HG02610 (cell line): ENCODE measurements at regions not wholly inside any gene's neighbourhood (a gene's known extent, or its start where the extent isn't known, plus 50 kb on each side); places are given as distances from the start of the nearest gene placed in this dataset.
"Not testable (repeated sequence)": the region's sequence is repeated elsewhere in the genome, so short reads cannot be mapped to it uniquely, and the experiment has no call there.

Experiments used
- ATAC-seq: cut with Tn5 transposase; IDR thresholded peaks from one replicate; pipeline ENCODE4 v1.9.1; 2021; ENCODE audit warnings: mild to moderate bottlenecking, moderate library complexity; ENCODE audit not compliant: unreplicated experiment

DNA sequence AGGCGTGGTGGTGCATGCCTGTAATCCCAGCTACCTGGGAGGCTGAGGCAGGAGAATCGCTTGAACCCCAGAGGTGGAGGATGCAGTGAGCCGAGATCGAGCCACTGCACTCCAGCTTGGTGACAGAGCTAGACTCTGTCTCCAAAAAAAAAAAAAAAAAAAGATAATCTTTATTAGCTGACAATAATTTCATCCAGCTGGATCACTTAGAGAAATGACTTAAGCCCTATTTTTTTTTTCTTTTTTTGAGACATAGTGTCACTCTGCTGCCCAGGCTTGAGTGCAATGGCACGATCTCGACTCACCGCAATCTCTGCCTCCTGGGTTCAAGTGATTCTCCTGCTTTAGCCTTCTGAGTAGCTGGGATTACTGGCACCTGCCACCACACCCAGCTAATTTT lies 51.6 kb upstream of the MAP4K4 start:
- not testable (repeated sequence) for ATAC-seq

DNA sequence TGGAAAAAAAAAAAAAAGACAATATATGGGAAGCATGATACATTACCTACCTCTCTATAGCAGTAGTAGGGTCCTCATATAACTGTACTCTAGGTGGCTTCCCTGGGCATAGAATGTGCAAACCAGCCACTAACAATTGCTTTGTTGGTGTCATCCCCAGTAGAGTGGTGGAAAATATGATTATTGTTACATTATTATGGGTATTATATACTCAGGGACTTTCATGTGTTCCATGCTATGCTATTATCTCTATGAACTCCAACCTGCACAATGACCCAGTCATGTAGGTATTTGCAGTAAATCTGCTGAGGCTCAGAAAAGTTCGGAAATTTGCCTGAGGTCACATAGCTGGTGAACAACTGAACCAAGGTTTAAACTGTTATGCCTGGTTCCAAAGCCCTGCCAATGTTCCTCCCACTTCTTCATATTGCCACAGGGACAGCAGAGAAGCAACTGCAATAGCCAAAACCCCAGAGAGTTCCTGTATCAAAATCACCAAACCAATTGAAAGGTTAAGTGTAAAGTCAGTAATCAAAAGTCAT lies 52.6 kb upstream of the MAP4K4 start:
- ATAC-seq = no peak

DNA sequence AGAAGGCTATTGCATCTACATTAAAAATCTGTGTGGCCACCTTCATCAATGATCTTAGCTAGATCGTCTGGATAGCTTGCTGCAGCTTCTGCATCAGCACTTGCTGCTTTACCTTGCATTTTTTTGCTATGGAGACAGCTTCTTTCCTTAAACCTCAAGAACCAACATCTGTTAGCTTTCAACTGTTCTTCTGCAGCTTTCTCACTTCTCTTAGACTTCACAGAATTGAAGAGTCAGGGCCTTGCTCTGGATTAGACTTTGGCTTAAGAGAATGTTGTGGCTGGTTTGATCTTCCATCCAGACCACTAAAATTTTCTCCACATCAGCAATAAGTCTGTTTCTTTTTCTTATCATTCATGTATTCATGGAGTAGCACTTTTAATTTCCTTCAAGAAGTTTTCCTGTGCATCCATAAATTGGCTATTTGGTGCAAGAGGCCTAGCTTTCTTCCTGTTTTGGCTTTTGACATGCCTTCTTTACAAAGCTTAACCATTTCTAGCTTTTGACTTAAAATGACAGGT lies 54.4 kb upstream of the MAP4K4 start:
- no peak for ATAC-seq

DNA sequence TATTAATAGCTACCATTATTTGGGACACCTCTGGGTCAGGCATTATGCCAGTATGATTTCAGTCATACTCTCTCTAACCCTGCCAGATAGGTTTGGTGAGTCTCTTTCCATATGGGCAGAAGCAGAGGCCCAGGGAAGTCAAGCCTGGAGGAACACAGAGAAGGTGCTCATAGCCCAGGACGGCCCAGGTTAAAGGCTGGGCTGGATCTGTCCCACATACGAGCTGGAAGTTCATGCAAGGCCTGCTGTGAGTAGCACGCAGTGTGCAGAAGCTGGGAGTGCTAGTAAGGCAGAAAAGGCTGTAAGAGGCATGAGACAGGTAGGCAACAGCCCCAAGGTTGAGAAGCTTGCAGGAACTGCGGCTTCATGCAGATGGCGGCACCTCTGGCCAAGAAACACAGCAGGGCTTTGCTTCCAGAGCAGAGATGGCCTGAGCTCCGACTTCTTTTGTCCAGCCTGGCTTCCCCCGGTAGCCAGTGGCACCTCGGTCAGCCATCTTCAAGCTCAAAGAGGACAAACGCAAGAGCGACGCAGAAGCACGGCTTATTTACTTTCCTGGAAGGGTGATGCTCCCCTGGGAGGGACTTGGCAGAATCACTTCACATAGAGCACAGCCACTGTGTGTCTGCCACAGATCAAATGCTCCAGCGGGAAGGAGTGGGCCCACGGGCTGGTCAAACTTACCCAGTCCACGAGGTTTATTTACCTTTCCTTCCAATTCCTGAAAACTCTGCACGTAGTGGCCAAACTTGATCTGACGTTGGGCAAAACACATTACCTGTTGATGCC lies 58.5 kb upstream of the MAP4K4 start:
- no peak for ATAC-seq

DNA sequence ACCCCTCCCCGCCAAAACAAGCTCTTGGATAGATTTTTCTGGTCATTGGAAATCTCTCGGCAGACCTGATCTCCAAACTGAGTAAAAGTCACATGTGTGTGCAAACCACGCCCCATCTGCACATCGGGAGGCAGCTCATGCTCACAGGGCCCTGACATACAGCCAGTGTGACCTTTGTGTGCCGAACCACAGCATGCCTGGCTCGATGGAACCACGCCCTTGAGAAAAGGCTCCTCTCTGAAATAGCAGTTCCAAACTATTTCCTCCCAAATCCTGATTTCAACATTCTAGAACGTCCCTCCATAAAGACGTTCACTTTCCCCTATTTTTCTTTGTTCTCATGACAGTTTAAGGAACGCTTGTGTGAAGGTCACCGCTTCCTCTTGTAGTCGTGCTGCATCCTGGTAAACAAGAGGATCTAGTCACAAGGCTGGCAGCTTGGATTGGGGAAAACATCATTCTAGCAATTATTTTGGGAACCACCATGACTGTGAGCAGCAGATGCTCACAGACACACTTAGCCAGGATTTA lies 59.3 kb upstream of the MAP4K4 start:
- ATAC-seq = no peak

DNA sequence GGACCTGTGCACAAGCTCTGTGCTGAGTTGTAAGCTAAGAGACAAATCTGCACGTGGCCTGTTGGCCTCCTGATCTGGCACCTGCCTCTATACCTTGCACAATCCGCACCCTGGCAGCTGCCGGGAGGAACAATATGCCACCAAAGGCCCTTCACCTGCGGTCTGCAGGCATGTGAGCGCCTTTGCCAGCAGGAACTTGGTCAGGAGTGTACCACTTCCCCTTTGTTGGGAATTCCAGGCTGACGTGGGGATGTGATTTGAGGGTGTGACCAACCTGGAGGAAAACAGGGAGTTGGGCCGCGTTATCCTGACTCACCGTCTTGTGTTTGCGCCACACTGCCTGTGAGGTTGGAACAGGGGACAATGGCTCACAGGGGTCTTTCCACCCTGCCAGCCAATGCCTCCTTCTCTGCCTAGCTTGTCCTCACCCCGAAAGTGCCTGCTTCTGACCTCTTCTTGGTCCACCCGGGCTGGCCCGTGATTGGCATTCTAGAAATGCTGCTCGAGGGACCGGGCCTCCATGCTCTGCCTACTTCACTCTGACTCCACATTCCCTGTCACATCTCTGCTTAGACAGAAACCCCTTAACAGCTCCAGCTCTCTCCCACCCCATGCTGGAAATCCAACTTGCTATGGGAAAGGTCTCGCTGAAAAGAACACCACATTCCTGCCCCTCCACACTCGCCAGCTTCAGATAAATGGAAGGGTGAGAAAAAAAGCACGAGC lies 67.1 kb upstream of the MAP4K4 start:
- ATAC-seq = no peak

DNA sequence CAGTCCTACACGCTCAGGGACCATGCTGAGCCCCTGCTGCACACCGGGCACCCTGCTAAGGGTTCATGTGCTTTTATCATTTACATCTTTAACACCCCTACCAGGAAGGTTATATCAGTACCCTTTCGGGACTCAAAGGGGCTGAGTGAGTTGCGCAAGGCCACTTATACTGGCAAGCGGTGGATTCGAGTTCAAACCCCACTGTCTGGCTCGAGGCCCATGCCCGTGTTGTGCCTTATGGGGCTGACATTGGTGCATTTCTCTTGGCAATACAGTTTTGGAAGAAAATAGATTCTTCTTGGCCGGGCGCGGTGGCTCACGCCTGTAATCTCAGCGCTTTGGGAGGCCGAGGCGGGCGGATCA lies 69.5 kb upstream of the MAP4K4 start:
- ATAC-seq = no peak

DNA sequence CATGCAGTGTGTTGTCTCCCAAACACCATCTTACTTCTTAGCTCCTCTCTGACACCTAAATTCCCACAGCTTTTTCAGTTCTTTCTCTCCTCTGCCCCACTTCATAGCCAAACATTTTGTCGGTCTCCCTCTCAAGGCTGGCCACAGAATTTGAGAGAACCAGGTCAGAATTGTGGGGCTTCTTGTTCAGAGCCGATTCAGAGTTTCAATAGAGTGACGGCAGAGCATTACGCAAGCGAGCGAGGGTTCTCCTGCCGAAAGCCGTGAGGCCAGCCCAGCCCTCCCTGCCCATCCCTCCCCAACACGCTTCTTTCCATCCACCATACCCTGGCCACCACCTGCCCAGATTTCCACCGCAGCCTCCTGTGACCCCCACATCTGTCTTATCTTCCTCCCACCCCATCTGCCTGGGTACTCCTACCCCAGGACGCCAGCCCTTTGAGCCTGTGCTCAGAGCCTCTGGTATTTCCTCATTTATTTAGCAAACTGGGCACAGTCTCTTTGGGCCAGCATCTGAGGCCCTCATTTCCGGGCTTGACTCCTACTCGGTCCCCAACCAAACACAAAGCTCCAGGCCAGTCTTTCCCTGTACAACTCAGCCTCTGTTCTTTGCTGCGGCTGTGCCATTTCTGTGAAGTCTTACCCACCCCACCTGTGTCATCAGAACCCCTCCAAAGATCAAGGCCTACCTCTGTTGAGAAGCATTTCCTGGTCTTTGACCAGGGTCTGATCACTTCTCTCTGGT lies 70.0 kb upstream of the MAP4K4 start:
- ATAC-seq = no peak

DNA sequence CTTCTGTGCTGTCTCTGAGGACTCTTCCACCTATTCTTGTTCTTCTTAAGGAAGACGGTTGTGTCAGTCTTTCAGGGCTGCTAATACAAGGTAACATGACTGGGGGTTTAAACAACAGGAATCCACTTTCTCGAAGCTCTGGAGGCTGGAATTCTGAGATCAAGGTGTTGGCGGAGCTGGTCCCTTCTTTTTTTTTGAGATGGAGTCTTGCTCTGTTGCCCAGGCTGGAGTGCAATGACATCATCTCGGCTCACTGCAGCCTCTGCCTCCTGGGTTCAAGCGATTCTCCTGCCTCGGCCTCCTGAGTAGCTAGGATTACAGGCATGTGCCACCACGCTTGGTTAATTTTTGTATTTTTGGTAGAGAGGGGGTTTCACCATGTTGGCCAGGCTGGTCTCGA lies 71.7 kb upstream of the MAP4K4 start:
- ATAC-seq = not testable (repeated sequence)

DNA sequence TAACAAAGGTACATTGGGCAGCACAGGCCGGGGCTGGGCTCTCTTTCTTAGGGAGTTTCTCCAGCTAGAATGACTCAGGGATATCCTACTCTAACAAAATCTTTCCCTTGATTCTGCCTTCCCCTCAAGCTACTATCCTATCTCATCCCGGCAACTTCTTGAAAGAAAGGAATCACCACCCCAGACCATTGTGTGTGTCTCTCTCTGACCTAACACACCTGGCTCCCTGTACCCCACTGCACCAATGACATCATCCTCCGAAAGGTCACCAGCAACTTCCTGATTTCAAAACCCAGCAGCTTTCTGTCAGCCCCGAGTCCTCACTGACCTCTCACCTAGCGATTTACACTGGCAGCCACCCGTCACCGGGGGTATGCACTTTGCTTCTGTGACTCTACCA lies 72.1 kb upstream of the MAP4K4 start:
- no peak for ATAC-seq

DNA sequence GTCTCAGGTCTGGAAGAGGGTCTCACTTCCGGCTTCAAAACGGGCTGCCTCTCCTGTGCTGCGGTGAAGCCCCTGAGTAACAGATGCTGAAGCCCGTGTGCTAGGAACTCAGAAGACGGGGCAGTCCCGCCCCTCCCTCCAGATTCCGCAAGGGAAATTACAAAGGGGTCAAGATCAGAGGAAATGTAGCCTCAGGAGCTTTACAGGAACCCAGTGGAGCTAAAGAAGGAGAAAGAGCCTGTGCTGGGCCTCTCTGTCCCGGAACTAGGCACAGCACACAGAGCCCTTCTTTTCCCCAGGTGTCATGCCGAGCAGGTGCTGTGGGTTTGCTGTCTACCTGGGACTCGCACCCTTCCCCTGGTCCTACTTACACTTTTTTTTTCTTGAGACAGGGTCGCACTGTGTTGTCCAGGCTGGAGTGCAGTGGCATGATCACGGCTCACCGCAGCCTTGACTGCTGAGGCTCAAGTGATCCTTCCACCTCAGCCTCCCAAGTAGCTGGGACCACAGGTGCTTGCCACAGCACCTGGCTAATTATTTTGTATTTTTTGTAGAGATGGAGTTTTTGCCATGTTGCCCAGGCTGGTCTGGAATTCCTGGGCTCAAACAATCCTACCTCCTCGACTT lies 72.7 kb upstream of the MAP4K4 start:
- no peak for ATAC-seq

DNA sequence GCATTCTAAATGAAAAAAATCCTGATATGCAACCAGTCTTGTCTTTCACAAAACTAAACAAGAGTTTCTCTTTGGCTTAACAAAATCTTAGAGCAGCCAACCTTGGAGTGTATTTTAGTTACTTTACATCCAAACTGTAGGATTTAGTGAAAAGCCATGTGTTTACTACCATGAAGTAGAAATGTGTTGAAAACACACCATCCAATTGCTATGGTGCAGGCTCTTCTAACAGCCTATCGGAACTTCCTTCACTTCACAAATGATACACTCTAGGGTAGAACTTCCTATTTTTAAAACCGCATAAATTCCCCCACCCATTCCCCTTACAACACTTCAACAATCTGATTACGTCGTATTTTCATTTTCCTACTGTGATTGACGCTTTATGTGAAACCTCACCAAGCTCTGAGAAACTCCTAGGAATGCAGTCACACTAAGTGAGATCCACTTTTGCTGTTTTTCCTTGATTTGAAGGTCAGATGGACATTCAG lies 74.4 kb upstream of the MAP4K4 start:
- ATAC-seq = peak; percentile 82

DNA sequence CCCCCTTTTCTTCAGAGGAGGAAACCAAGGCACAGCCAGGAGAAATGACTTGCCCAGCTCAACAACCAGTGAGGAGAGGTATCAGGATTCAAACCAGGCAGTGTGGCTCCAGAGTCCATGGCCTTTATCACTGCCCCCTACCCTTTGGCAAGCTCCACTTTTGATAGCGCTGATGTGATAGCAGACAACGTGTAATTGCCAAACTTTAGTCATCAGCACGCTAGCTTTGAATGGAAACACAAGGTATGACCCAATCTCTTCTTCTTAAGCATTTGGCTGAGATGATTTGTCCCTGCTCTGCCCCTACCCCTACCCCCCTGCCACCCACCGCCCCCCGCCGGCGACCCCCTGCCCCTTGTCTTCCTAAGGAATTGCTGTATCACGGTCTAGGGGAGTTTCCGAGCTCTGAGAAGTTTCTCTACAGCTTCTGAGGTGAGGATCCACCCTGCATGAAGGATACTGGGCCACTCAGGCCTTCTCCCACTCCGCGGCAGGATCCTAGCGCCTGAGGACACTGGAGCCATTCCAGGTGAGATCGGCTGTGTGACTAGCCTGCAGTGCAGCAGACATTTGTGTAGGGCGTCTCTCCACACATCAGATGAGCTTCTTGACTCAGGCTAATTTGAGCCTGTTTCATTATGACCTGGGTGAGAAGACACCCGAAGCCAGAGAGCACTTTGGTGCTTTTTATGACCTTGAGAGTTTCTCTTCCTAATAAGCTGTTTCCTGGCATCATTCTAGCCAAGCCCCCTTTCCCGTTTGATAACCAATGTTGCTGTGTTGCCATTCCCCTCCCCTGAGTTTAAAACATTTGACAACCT lies 75.1 kb upstream of the MAP4K4 start:
- ATAC-seq = peak; percentile 90

DNA sequence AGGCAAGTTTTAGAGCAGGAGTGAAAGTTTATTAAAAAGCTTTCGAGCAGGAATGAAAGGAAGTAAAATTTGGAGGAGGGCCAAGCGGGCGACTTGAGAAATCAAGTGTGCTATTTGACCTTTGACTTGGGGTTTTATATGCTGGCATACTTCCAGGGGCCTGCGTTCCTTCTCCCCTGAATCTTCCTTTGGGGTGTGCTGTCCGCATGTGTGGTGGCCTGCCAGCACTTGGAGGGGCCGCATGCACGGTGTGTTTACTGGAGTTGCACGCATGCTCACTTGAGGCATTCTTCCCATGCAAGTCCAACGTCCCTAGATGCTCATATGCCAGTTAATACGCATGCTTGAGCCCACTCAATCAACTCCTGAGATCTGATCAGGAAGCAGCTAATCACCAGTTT lies 78.3 kb upstream of the MAP4K4 start:
- ATAC-seq = no peak

DNA sequence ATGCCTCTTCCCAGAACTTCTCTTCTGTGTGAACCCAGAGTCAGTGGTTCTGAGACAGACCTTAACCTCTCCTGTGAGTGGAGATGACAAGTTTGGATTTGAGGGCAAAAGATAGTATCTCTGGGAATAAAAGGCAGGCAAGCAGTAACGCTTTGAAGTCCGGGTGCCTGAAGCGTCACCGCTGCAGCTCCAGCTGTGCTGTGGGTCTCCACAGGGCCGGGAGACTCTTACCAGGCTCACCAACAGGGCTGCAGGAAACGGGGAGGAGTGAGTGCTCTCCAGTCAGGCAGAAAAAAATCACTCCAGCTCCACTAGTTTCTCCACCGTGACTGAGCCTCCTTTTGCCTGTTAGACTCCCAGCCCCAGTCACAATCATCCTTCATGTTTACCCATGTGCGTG lies 79.7 kb upstream of the MAP4K4 start:
- no peak for ATAC-seq

DNA sequence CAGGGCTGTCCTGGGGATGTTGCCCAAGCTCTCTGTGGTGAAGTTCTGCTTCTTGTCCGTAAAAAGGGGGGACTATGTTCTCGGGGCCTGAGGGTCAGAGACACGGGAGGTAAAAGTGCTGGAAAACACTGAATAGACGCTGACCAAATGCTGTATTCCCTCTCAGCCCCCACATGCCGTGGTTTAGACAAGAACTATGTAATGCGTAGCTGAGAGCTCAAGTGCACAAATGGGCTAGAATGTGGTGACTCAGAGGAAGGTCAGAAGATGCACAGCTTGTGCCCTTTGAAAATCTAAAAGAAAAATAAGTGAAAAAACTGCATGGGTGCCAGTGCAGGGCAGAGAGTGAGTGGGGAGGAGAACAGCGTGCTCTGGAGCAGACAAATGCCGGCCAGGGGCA lies 80.3 kb upstream of the MAP4K4 start:
- no peak for ATAC-seq

DNA sequence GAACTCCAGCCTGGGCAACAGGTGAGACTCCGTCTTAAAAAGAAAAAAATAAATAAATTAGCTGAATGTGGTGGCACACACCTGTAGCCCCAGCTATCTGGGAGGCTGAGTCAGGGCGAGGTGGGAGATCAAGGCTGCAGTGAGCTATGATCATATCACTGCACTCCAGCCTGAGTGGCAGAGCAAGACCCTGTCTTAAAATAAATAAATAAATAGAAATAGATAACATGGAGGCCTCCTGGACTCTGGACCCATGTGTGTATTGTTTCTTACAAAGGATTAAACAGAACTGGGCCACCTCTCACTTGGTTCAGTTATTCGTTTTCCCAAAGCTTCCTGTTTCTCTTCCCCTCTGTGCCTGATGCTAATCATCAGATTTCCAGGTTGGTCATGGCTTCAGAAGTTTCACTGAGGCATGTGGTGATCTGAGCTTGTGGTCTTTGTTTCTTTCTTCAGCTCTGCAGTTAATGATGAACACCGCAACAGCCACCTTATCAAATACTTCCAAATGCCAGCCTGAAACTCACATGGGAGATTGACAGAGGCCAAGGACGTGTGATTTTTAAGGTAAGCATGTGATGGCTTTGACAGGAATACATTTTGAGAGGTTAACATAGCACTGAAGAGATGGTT lies 83.3 kb upstream of the MAP4K4 start:
- no peak for ATAC-seq

DNA sequence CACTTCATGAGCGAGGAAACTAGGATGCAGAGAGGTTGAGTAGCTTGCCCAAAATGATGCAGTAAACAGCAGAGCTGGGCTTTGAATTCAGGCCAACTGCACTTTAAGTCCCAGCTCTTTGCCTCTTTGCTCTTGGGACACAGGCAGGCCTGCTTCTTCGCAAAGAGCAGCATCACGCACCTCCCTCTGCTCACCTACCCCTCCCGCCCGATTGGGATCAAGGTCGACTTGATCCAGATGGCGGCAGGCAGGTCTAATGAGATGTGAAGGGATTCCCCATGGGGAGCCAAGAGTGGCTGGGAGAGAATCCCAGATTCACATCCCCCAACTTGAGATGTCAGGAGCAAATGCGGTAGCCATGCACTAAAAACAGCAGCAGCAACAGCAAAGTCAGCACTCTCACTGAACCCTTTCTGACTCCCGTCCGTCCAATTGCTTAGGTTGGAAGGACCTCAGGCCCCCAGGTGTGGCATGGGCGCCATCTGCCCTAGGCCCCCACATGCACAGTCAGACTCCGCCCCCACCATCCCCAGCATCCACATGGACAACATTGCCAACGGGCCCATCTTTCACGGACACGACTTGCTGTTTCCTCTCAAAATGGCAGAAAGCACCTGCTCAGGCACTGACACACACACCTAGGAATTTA lies 84.3 kb upstream of the MAP4K4 start:
- ATAC-seq = no peak

DNA sequence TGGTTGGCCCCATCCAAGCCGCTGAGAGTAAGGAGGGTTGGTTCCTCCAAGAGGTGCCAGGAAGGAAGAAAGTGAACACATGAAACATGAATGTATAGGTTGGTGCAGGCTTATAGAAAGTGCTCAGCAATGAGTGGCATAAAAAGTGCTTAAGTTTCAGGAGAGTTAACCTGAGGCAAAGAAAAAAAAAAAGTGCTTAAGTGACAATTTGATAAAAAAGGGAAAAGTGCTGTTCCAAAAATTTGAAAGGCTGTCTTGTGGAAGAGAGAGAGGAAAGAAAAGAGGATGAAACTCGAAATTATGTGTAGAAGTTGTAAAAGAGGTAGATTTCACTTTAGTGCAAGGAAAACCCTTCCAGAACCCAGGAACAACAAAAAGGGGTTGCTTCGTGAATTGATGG lies 85.5 kb upstream of the MAP4K4 start:
- ATAC-seq = no peak
